GM23248 (cell line): ENCODE measurements at regions not wholly inside any gene's neighbourhood (a gene's known extent, or its start where the extent isn't known, plus 50 kb on each side); places are given as distances from the start of the nearest gene placed in this dataset.
A peak's percentile ranks its signal among the peaks of the same experiment; 100 is the strongest.

Experiments used
- DNase-seq: peaks from one replicate; pipeline ENCODE4 v3.0.0-alpha.2; 2015
- H2AFZ ChIP-seq: fragments of 200-600 bp; sonication (generic); 2 replicates; pipeline ENCODE4 v1.6.1; 2016; ENCODE audit warnings: antibody characterized with exemption
- H3F3A ChIP-seq: fragments of 200-600 bp; sonication (generic); 2 replicates; pipeline ENCODE4 v1.6.1; 2016; ENCODE audit warnings: mild to moderate bottlenecking, antibody characterized with exemption, mixed run types; ENCODE audit not compliant: insufficient read depth
- H3K27ac ChIP-seq: fragments of 200-600 bp; sonication (generic); 2 replicates; pipeline ENCODE4 v1.5.1; 2016; ENCODE audit warnings: mild to moderate bottlenecking
- H3K27me3 ChIP-seq: fragments of 200-600 bp; sonication (generic); replicated peaks from 2 replicates; pipeline ENCODE4 v1.6.1; 2016; ENCODE audit warnings: mild to moderate bottlenecking; ENCODE audit not compliant: insufficient read depth
- H3K36me3 ChIP-seq: fragments of 200-600 bp; sonication (generic); 2 replicates; pipeline ENCODE4 v1.6.1; 2016; ENCODE audit warnings: low read depth, mild to moderate bottlenecking
- H3K4me1 ChIP-seq: fragments of 200-600 bp; sonication (generic); 2 replicates; pipeline ENCODE4 v1.6.1; 2016; ENCODE audit warnings: mild to moderate bottlenecking; ENCODE audit not compliant: insufficient read depth
- H3K4me2 ChIP-seq: fragments of 200-600 bp; sonication (generic); one replicate; pipeline ENCODE4 v1.6.1; 2016; ENCODE audit warnings: mild to moderate bottlenecking; ENCODE audit not compliant: unreplicated experiment
- H3K4me3 ChIP-seq: fragments of 200-600 bp; sonication (generic); 2 replicates; pipeline ENCODE4 v1.5.1; 2016; ENCODE audit warnings: mild to moderate bottlenecking
- H3K79me2 ChIP-seq: fragments of 200-600 bp; sonication (generic); 2 replicates; pipeline ENCODE4 v1.6.1; 2016; ENCODE audit warnings: mild to moderate bottlenecking; ENCODE audit not compliant: insufficient read depth
- H3K9ac ChIP-seq: fragments of 200-600 bp; sonication (generic); 2 replicates; pipeline ENCODE4 v1.6.1; 2016; ENCODE audit warnings: mild to moderate bottlenecking
- H3K9me2 ChIP-seq: fragments of 200-600 bp; sonication (generic); 2 replicates; pipeline ENCODE4 v1.6.1; 2016; ENCODE audit warnings: mixed run types, mild to moderate bottlenecking, moderate library complexity; ENCODE audit not compliant: insufficient read depth
- H3K9me3 ChIP-seq: fragments of 200-600 bp; sonication (generic); one replicate; pipeline ENCODE4 v1.6.1; 2017; ENCODE audit warnings: low read depth
- H4K20me1 ChIP-seq: fragments of 200-600 bp; sonication (generic); 2 replicates; pipeline ENCODE4 v1.6.0; 2016; ENCODE audit not compliant: insufficient read depth
- EZH2 ChIP-seq: fragments of 200-600 bp; sonication (generic); IDR thresholded peaks from 2 replicates; pipeline ENCODE4 v1.6.1; 2018; ENCODE audit warnings: antibody characterized with exemption, mild to moderate bottlenecking; ENCODE audit not compliant: insufficient read depth, poor library complexity, severe bottlenecking
- EZH2phosphoT487 ChIP-seq: fragments of 200-600 bp; sonication (generic); IDR thresholded peaks from 2 replicates; pipeline ENCODE4 v1.6.1; 2018; ENCODE audit warnings: antibody characterized with exemption, moderate library complexity, mild to moderate bottlenecking, low read depth; ENCODE audit not compliant: insufficient read depth
- WGBS, 2 experiments: methylation state at CpG; one replicate each; pipeline ENCODE4 v1.1.6; 2015 to 2017; ENCODE audit warnings: low lambda C conversion rate in 2 of 2, low coverage in 1 of 2; ENCODE audit errors: missing lambda C conversion rate in 2 of 2; 5-methylcytosine and 5-hydroxymethylcytosine counted together
- in situ Hi-C: fragments of 300-500 bp; cut with MboI; formaldehyde crosslinking; loops from 2 replicates; pipeline ENCODE4 v1.15.0; 2020

GRCh38 chr1:29565490-29565889 lies 329.2 kb downstream of the PTPRU start:
- Histone ChIP-seq H3F3A (peaks cover 10% of the 10 kb centered on the region), H3K4me2 (no peak overlapping the region), H3K9me2 (no peaks in the 10 kb centered on the region), H3K79me2 (no peaks in the 10 kb centered on the region), H3K27ac (no peak overlapping the region), H3K27me3 (no peaks in the 10 kb centered on the region), H3K9ac (no peak overlapping the region), H3K9me3 (no peaks in the 10 kb centered on the region), H3K36me3 (no peaks in the 10 kb centered on the region), H2AFZ (no peak overlapping the region), H3K4me3 (no peak overlapping the region), H3K4me1 (peaks cover 10% of the 10 kb centered on the region), H4K20me1 (no peaks in the 10 kb centered on the region)
- no peak for TF ChIP-seq EZH2phosphoT487
- TF ChIP-seq EZH2 = no peak
- in situ Hi-C loops = no loop called here
- no peak for DNase-seq
- WGBS, 2 experiments = 84 to 95% methylated on average over 1 of the region's 1 CpG

- no peaks in the 10 kb centered on the region for H3K9me3 ChIP-seq
- no peak overlapping the region for H3K4me2 ChIP-seq
- no peaks in the 10 kb centered on the region for H3K4me1 ChIP-seq
- DNase-seq = peak; percentile 9
- H3K9ac ChIP-seq = no peak overlapping the region
- no peaks in the 10 kb centered on the region for H3K9me2 ChIP-seq
- no peaks in the 10 kb centered on the region for H3F3A ChIP-seq
- no peak overlapping the region for H3K4me3 ChIP-seq
- no peak overlapping the region for H3K27ac ChIP-seq
- H3K36me3 ChIP-seq = no peaks in the 10 kb centered on the region
- no peaks in the 10 kb centered on the region for H4K20me1 ChIP-seq
- H2AFZ ChIP-seq = no peak overlapping the region
- no peak for TF ChIP-seq EZH2
- no peak for TF ChIP-seq EZH2phosphoT487
- in situ Hi-C loops = no loop called here
- no peaks in the 10 kb centered on the region for H3K27me3 ChIP-seq
- WGBS, 2 experiments = 82 to 88% methylated on average over 4 of the region's 4 CpGs
- no peaks in the 10 kb centered on the region for H3K79me2 ChIP-seq
Observed at GRCh38 chr1:29563571-29563970, 327.2 kb downstream of the PTPRU start.

- no peak overlapping the region for H3K4me3 ChIP-seq
- WGBS, 2 experiments = 53 to 61% methylated on average over 3 of the region's 3 CpGs
Observed at GRCh38 chr1:29563092-29563491, 326.8 kb downstream of the PTPRU start.

GRCh38 chr1:29559056-29559455 lies 322.7 kb downstream of the PTPRU start:
- in situ Hi-C loops = no loop called here
- H4K20me1 ChIP-seq = no peaks in the 10 kb centered on the region
- no peaks in the 10 kb centered on the region for H3F3A ChIP-seq
- no peak overlapping the region for H3K27ac ChIP-seq
- H3K4me1 ChIP-seq = no peaks in the 10 kb centered on the region
- H2AFZ ChIP-seq = no peak overlapping the region
- no peak overlapping the region for H3K9ac ChIP-seq
- no peaks in the 10 kb centered on the region for H3K79me2 ChIP-seq
- no peak overlapping the region for H3K4me3 ChIP-seq
- H3K9me3 ChIP-seq = no peaks in the 10 kb centered on the region
- WGBS, 2 experiments = 64 to 65% methylated on average over 3 of the region's 3 CpGs
- TF ChIP-seq EZH2 (no peak), EZH2phosphoT487 (no peak)
- no peak overlapping the region for H3K4me2 ChIP-seq
- H3K36me3 ChIP-seq = no peaks in the 10 kb centered on the region
- H3K27me3 ChIP-seq = no peaks in the 10 kb centered on the region; the same call in 1 of the 2 replicates
- no peaks in the 10 kb centered on the region for H3K9me2 ChIP-seq
- no peak for DNase-seq

More at GRCh38 chr1:29563092-29563491, 326.8 kb downstream of the PTPRU start:
- in situ Hi-C loops = no loop called here
- H3F3A ChIP-seq = no peaks in the 10 kb centered on the region
- no peak for DNase-seq
- H3K4me1 ChIP-seq = no peaks in the 10 kb centered on the region
- no peak overlapping the region for H3K9ac ChIP-seq
- no peaks in the 10 kb centered on the region; the same call in 1 of the 2 replicates for H3K27me3 ChIP-seq
- TF ChIP-seq EZH2phosphoT487 (no peak), EZH2 (no peak)
- no peaks in the 10 kb centered on the region for H4K20me1 ChIP-seq
- H2AFZ ChIP-seq = no peak overlapping the region
- no peaks in the 10 kb centered on the region for H3K9me3 ChIP-seq
- H3K9me2 ChIP-seq = no peaks in the 10 kb centered on the region
- H3K4me2 ChIP-seq = no peak overlapping the region
- H3K36me3 ChIP-seq = no peaks in the 10 kb centered on the region
- H3K27ac ChIP-seq = no peak overlapping the region
- H3K79me2 ChIP-seq = no peaks in the 10 kb centered on the region
